ENCODE measurements at regions not wholly inside any gene's neighbourhood (a gene's known extent, or its start where the extent isn't known, plus 50 kb on each side); places are given as distances from the start of the nearest gene placed in this dataset.
A peak's percentile ranks its signal among the peaks of the same experiment; 100 is the strongest.

GRCh38 chr3:72118628-72119027 is 333.7 kb upstream of the PROK2 start:
- no peak for DNase-seq

- no peak for DNase-seq
Measured at GRCh38 chr3:72116226-72116625, 331.3 kb upstream of the PROK2 start.

GRCh38 chr3:72115307-72115706 is 330.4 kb upstream of the PROK2 start:
- DNase-seq, result no peak

- no peak for DNase-seq
Measured at GRCh38 chr3:72114773-72115172, 329.8 kb upstream of the PROK2 start.

- DNase-seq, result no peak
Measured at GRCh38 chr3:72113964-72114363, 329.0 kb upstream of the PROK2 start.

- DNase-seq, result no peak
Measured at GRCh38 chr3:72113564-72113963, 328.6 kb upstream of the PROK2 start.

GRCh38 chr3:72112435-72112834 is 327.5 kb upstream of the PROK2 start:
- no peak for DNase-seq

- no peak for DNase-seq
Measured at GRCh38 chr3:72111265-72112205, 326.6 kb upstream of the PROK2 start.

- DNase-seq, result no peak
Measured at GRCh38 chr3:72109327-72110259, 324.6 kb upstream of the PROK2 start.

- no peak for DNase-seq
Measured at GRCh38 chr3:72105306-72105705, 320.4 kb upstream of the PROK2 start.

GRCh38 chr3:72102112-72102616 is 317.2 kb upstream of the PROK2 start:
- DNase-seq, result no peak

- DNase-seq, result no peak
Measured at GRCh38 chr3:72101494-72101893, 316.5 kb upstream of the PROK2 start.

- peak; percentile 30 for DNase-seq
Measured at GRCh38 chr3:72100601-72101187, 315.7 kb upstream of the PROK2 start.

- DNase-seq, result no peak
Measured at GRCh38 chr3:72100080-72100511, 315.1 kb upstream of the PROK2 start.

GRCh38 chr3:72099326-72100079 is 314.6 kb upstream of the PROK2 start:
- no peak for DNase-seq

- DNase-seq, result no peak
Measured at GRCh38 chr3:72097053-72097452, 312.1 kb upstream of the PROK2 start.

- DNase-seq, result no peak
Measured at GRCh38 chr3:72095521-72095920, 310.6 kb upstream of the PROK2 start.

GRCh38 chr3:72093992-72094334 is 309.0 kb upstream of the PROK2 start:
- no peak for DNase-seq

- DNase-seq, result no peak
Measured at GRCh38 chr3:72093270-72093991, 308.5 kb upstream of the PROK2 start.

GRCh38 chr3:72092778-72093177 is 307.8 kb upstream of the PROK2 start:
- no peak for DNase-seq

- DNase-seq, result no peak
Measured at GRCh38 chr3:72088486-72089025, 303.6 kb upstream of the PROK2 start.
